NCI-H2029 treated with DMSO at 0.1 percent for 48 hours (cell line): ENCODE measurements at regions not wholly inside any gene's neighbourhood (a gene's known extent, or its start where the extent isn't known, plus 50 kb on each side); places are given as distances from the start of the nearest gene placed in this dataset.
"Not testable (repeated sequence)": the region's sequence is repeated elsewhere in the genome, so short reads cannot be mapped to it uniquely, and the experiment has no call there.

Source experiments
- DNase-seq: peaks from one replicate; lab custom pipeline; 2025; lab: John Stamatoyannopoulos, UW

DNA sequence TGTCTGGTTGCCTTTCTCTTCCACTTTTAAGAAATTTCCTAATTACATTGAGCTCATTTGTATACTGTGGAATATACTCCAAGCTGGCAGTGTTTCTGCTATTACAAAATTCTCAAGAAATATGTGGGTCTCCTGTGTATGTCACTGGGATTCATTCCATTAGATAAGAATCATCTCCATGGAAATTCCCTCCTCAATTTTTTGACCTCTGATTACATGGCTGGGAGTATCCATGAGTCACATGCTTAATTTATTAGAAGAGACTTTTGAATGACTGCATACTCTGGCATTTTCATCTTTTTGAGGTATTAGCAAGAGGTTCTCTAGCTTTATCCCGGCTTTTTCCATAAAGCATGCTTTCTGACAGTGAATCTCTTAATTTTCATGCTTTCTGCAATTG lies 665.5 kb upstream of the CNTNAP5 start:
- DNase-seq = no peak

DNA sequence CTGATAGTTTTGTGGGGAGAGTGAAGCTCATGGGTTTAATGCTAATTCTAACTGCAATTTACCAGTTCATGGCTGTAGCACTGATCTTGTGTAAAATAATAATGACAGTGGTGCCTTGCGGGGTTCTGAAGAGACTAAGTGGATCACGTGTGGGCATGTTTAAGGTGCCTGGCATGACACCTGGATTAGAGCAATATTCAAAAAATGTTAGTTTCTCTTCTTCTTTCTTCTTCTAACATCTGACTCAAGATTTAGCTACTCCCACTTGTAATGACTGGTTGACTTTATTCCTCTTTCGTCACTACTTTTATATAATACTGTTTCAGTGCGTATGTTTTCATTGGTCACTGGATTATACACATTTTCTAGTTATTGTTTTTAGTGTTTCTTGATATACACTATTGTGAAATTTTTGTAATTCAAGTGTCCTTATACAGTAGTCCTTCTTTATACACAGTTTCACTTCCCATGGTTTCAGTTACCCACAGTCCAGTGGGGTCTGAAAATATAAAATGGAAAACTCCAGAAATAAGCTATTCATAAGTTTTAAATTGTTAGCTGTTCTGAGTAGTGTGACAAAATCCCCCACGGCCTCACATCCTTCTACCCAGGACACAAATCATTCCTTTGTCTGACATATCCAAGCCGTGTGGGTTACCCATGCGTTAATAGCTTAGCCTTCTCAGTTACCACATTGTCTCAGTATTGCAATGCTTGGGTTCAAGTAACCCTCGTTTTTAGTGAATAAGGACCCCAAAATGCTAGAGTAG lies 662.2 kb upstream of the CNTNAP5 start:
- no peak for DNase-seq

DNA sequence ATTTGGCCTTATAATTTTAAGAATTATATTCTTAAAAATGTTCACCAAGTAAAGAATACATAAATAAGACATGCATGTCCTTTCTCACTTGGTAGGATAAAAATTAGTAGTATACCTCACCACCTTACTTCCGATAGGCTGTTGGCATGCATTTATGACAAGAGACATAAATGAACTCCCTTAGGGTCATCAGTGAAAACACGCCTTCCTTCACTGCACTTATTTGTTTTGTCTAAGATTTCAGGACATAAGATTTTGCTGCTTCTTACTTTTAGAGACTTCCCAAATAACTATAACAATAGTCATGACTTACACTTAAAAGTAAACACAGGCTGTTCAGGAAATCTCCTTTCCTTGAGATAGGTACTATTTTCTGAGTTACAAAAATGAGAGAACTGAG lies 661.3 kb upstream of the CNTNAP5 start:
- DNase-seq = no peak

DNA sequence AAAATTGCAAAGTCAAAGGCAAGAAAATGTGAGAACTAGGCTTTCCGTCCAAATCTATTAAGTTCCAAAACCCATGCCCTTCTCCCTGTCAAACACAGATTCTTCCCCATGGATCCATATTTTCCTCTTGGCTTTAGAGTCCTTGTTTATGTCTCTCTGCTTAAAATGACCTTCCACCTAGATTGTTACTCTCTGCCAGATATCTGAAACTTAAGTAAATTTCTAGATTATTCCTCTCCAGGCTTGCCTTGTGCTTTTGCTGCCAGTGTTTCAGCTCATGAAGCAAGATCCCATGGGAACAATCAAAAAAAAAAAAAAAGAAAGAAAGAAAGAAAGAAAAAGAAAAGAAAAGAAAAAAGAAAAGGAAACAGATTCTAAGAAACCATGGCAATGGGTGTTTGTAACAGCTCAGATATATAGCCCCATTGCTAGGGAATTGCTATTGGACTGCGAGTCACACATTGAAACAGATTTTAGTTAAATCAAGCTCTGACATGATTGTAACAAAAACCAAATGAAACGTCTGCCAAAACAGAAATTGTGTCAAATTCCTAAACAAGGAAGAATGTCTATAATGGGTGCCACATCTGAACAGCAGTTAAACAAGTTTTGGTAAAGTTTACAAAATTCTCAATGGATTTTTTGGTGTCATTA lies 660.7 kb upstream of the CNTNAP5 start:
- DNase-seq = no peak

DNA sequence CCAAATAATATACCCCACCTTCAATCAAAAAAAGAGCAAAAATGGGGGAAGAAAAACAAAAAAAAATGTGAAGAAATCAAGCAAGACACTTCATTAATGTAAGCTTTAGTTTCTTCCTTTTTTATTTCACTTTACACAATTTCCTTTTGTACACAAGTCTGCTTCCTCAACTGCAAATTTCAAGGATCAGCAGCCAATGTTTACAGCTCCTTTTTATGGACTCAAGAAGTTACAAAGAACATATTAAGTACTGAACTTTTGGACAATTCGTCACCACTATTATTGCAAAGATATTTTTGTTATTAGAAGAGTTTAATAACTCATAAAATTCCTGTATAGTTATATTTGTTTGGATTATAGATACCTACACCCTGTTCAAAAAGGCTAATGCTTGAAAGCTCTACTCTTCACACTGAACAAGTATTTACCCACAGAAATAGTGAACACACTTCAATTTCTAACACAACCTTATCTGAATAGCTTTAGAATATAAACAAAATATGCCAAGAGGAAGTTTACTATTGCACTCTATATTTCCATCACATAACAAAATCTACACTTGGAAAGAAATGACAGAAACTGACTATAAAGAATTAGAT lies 658.7 kb upstream of the CNTNAP5 start:
- DNase-seq = peak; percentile 47

DNA sequence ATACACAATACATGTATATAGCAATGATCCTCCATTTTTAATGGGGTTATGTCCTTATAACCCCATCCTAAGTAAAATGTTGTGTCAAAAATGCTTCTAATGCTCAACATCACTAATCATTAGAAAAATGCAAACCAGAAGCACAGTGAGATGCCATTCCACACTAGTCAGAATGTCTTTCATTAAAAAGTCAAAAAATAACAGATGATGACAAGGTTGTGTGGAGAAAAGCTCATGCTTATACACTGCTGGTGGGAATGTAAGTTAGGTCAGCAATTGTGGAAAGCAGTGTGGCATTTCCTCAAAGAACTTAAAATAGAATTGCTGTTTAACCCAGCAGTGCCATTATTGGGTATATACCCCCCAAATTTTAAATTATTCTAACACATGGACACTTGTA lies 654.9 kb upstream of the CNTNAP5 start:
- no peak for DNase-seq

DNA sequence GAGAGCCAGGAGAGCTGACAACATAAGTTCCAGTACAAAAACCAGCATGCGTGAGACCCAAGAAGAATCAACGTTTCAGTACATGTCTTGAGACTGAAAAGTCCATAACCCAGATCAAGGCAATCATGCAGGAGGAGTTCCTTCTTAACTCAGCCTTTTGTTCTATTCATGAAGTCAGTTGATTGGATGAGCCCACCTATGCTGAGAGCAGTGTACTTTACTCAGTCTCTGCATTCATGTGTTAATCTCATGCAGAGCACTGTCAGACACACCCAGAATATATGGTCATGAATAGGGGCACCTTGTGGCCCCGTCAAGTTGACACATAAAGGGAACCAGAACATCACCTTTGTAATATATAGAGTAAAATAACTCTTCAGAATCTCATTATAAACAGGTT lies 653.6 kb upstream of the CNTNAP5 start:
- DNase-seq = no peak

DNA sequence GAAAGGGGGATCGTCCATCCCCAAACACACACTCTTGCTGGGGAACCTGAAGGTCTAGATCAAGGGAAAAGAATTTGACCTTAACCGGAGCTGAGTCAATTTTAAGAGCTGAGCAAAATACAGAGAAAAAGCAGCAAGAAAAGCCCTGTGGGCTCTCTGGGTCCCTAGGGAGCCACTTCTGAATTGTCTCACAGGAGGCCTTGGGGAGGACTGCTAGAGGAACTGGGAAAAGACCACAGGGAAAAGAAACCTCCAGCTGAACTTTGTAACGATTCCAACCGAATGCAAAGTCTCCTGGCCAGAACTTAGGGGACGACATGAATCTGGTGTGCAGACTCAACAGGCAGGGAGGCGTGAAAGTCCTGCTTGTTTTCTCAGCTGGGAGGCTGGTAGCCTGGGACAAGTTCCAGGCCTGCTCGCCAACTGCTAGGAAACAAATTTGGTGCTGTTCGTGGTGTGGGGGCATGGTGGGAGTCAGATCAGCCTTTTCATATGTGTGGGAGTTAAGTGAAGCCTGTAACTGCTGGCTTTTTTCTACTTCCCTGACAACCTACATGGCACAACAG lies 644.6 kb upstream of the CNTNAP5 start:
- no peak for DNase-seq

DNA sequence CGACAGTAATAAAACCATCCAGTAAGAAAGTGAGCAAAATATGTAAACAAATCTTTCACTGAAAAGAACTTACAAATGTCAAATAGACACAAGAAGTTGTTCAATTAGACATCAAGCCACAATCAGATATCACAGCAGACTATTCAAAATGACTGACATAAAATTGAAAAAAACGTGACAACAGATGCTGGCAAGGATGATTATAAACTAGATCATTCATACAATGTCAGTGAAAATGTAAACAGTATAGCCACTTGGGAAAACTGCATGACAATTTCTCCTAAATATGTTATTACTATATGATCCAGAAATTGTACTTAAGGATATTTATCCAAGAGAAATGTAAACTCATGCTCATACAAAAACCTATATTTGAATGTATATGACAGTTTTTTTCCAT lies 609.4 kb upstream of the CNTNAP5 start:
- DNase-seq = no peak

DNA sequence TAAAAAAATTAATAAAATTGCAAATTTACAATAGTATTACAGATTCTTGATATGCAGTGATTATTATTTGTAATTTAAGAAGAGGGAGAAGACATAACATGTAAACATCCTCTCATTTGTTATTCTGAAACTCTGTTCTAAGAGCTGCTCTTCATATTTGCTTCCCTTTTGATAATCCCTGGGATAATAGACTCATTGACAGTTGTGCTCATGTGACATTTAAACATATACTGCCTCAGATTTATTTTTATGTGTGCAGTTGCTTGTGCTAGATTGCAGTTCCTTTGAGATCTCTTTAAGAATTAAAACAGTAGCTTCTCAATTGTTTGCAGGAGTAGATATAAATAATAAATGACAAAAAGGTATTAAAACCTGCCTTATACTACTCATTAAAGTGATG lies 605.1 kb upstream of the CNTNAP5 start:
- no peak for DNase-seq

DNA sequence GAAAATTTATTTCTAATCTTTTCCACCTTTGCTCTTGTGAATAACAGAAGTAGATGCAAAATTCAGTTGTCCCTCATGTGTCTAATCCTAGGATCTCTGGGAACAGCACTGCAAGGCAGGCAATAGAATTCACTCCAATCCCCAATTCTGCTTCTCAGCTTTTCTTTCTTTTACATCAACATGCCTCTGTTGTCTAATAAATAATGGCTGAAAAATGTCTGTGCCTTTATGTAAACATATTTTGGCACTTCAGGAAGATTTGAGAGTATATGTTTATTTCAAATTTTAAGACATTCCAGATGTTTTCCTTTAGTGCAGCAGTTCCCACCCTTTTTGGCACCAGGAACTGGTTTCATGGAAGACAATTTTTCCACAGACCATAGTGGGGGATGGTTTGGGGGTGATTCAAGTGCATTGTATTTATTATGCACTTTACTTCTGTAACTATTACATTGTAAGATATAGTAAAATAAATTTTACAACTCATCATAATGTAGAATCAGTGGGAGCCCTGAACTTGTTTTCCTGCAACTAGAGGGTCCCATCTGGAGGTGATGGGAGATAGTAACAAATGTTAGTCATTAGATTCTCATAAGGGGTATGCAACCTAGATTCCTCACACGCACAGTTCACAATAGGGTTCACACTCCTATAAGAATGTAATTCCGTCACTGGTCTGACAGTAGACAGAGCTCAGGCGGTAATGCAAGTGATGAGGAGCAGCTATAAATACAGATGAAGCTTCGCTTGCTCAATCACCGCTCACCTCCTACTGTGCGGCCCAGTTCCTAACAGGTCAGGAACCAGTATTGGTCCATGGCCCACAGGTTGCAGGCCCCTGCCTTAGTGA lies 590.3 kb upstream of the CNTNAP5 start:
- no peak for DNase-seq

DNA sequence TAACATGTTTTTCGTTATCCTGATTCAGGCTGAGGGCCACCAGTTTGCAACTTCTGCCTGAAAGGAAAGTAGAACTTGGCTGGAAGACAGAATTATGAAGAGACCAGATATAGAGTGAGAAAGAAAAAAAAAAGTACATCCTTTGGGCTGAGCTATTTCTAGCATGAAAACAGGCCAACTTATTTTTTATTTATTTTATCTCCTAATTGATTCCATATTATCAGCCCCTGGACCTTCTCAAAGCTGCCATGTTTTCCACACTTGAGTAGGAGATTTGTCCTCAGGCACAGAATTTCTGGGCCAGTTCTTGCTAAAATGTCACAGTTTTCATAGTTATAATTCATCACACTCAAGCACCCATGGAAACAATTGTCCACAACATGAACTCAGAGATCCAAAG lies 586.8 kb upstream of the CNTNAP5 start:
- DNase-seq = no peak

DNA sequence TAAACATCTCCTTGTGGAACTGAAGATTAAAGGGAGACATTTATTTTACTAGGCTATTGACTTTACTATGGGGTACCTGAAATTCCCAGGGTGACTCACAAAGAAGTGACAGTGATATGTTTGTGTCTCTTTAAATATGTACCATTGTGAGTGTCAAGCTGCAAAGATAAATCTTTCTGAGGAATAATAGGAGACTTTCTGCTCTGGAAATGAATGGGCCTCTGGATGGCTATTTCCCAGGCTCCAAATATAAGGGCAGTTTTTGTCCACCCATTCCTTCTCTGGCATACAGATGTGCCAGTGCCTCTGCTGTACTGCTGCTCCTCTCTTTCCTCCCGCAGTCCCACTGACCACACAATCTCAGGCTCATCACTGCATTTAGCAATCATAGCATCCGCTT lies 586.4 kb upstream of the CNTNAP5 start:
- no peak for DNase-seq

DNA sequence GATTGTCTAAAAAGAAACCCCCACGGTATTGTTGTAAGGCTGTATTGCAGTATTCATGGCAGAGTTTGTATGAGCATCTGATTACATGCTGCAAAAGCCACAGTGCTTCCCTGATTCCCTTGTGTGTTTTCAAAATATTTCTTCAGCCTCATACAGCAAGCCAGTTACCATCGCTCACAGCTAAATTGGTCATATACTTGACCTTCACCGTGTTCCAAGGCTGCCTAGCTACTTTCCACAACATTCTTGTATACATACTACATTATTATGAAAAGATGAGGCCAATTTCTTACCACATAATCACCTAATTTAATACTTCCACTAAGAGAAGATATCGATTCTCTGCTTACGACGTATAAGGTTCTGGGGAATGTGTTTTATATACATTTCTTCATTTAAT lies 576.3 kb upstream of the CNTNAP5 start:
- DNase-seq = no peak

DNA sequence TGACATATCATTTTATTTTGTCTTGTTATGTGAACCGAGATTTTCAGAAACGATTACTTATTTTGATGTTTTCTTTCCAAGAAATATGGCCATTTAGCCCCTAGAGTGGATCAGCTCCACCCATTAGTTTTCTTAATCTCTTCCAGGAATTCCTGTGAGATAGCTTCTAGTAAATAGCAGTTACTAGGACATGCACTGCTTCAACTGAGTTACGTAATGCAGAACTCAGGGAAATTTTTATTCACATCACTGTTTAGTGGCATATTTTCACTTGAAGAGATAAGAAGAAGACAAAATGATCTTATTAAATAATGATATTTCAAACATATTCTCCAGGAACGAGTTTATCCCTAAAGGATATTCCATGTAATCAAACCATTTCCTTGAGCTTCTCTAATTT lies 573.5 kb upstream of the CNTNAP5 start:
- DNase-seq = no peak

DNA sequence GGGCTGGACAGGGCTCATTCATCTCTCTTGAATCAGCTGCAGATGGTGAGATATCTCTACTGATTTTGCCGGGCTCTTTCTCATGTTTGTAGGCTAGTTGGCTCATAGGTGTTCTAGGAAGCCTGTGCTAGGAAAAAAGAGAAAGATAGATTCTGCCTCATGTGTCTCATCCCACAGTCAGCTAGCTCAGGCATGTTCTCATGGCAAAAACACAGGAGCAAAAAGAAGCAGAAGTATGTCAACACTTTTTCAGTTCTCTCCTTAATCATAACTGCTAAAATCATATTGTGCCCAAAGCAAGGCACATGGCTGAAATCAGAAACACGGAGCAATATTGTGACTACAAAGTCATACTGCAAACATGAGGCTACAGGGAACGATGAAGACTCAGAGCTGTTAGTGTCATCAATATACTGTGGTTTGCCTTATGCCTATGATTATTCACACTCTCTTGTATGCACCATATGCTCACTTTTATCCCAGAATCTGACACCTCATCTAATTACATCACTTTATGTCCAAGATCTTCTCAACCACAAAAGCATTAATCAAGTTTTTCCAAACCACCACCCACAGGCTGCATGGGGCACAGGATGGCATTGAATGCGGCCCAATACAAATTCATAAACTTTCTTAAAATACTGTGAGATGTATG lies 571.9 kb upstream of the CNTNAP5 start:
- DNase-seq = no peak

DNA sequence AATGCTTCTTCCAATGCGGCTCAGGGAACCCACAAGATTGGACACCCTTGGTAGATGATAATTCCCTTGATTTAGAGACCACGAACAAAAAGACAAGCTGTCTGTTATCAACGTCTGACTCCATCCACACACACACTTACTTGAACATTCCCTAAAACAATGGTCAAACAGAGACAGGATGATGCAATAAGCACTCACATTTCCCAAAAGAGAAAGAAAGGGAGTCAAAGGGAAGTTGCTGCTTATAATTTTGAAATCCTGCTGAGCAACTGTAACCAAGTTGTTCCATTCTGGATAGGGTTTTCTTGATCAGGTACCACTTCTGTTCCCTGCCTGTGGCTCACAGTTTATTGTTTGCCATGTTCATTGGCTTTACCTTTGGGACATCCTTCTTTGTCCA lies 571.3 kb upstream of the CNTNAP5 start:
- DNase-seq = no peak

DNA sequence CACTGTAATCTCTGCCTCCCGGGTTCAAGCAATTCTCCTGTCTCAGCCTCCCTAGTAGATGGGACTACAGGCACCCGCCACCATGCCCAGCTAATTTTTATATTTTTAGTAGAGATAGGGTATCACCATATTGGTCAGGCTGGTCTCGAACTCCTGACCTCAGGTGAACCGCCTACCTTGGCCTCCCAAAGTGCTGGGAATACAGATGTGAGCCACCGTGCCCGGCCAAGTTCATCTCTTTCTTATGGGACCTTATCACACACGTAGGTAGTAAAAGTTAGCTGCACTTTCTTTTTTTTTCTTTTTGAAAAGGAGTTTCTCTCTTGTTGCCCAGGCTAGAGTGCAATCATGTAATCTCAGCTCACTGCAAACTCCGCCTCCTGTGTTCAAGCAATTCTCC lies 569.9 kb upstream of the CNTNAP5 start:
- DNase-seq = not testable (repeated sequence)

DNA sequence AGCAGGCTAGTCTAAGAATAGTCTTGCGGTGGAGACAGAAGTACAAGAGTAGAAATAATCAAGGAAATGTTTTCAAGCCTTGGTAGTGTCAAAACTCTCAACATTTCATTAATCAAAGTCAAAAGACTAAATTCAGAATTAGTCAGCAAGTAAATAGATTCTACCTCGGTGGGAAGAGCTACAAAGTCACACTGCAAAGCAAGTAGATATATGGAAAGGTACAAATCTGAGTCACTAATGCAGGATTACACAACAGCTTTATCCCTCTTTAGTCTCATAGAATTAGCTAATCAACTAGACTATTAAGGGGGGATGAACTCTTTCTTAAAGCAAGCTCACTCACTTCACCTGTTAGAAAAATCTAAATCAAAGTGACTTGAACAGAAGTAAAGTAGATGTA lies 568.7 kb upstream of the CNTNAP5 start:
- no peak for DNase-seq

DNA sequence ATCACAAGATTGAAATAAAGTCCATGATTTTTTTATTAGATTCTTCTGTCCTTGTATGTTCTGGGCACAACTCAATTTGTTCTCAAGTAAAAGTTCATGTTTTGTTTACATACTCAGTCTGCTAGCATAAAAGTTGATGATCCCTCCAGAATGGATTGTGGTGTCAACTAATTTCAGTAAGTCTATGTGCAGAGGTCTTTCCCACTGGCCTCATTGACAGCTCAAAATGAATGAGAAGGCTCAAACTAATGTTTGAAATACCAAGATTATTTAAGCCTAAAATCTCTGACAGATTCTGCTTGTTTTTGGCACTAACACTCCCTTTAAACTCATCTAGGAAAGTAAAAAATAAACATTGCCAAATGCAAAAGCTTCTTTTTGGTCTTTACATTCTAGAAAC lies 561.2 kb upstream of the CNTNAP5 start:
- DNase-seq = no peak

DNA sequence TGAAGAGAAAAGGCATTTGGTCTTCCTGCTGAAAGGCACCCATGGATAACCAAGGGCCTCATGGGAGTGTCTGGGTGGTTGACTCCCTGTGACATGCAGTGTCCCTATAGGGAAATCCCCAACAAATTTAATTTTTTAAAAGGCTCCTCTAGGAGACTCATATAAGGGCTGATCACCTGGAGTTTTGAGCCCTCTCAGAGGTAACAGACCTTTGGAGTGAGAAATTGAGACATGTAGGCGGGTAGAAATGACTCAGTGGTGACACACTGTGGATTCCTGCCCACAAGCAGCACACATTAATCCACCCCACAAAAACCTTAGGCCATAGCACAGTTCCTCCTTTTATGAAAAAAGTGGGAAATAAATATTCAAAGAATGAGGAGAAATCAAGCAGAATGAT lies 557.0 kb upstream of the CNTNAP5 start:
- DNase-seq = no peak

DNA sequence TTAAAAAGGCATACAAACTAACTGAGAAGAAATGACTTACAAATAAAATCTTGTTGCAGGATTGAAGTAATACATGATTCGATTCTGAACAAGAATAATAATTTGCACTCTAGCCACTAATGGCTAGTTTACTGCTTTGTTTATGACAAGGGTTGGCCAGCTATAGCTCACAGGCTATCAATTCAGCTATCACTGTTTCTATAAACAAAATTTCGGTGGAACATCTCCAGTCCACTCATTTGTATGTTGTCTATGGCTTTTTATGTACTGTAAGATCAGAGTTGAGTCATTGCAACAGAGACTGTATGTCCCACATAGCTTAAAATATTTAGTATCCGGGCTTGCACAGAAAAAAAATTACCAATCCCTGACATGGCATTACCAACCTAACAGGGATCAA lies 543.7 kb upstream of the CNTNAP5 start:
- DNase-seq = no peak
